GM23248 (cell line): ENCODE measurements at regions not wholly inside any gene's neighbourhood (a gene's known extent, or its start where the extent isn't known, plus 50 kb on each side); places are given as distances from the start of the nearest gene placed in this dataset.

Experiments
- DNase-seq: peaks from one replicate; pipeline ENCODE4 v3.0.0-alpha.2; 2015
- H2AFZ ChIP-seq: fragments of 200-600 bp; sonication (generic); 2 replicates; pipeline ENCODE4 v1.6.1; 2016; ENCODE audit warnings: antibody characterized with exemption
- H3F3A ChIP-seq: fragments of 200-600 bp; sonication (generic); 2 replicates; pipeline ENCODE4 v1.6.1; 2016; ENCODE audit warnings: mild to moderate bottlenecking, antibody characterized with exemption, mixed run types; ENCODE audit not compliant: insufficient read depth
- H3K27ac ChIP-seq: fragments of 200-600 bp; sonication (generic); 2 replicates; pipeline ENCODE4 v1.5.1; 2016; ENCODE audit warnings: mild to moderate bottlenecking
- H3K27me3 ChIP-seq: fragments of 200-600 bp; sonication (generic); replicated peaks from 2 replicates; pipeline ENCODE4 v1.6.1; 2016; ENCODE audit warnings: mild to moderate bottlenecking; ENCODE audit not compliant: insufficient read depth
- H3K36me3 ChIP-seq: fragments of 200-600 bp; sonication (generic); 2 replicates; pipeline ENCODE4 v1.6.1; 2016; ENCODE audit warnings: low read depth, mild to moderate bottlenecking
- H3K4me1 ChIP-seq: fragments of 200-600 bp; sonication (generic); 2 replicates; pipeline ENCODE4 v1.6.1; 2016; ENCODE audit warnings: mild to moderate bottlenecking; ENCODE audit not compliant: insufficient read depth
- H3K4me2 ChIP-seq: fragments of 200-600 bp; sonication (generic); one replicate; pipeline ENCODE4 v1.6.1; 2016; ENCODE audit warnings: mild to moderate bottlenecking; ENCODE audit not compliant: unreplicated experiment
- H3K4me3 ChIP-seq: fragments of 200-600 bp; sonication (generic); 2 replicates; pipeline ENCODE4 v1.5.1; 2016; ENCODE audit warnings: mild to moderate bottlenecking
- H3K79me2 ChIP-seq: fragments of 200-600 bp; sonication (generic); 2 replicates; pipeline ENCODE4 v1.6.1; 2016; ENCODE audit warnings: mild to moderate bottlenecking; ENCODE audit not compliant: insufficient read depth
- H3K9ac ChIP-seq: fragments of 200-600 bp; sonication (generic); 2 replicates; pipeline ENCODE4 v1.6.1; 2016; ENCODE audit warnings: mild to moderate bottlenecking
- H3K9me2 ChIP-seq: fragments of 200-600 bp; sonication (generic); 2 replicates; pipeline ENCODE4 v1.6.1; 2016; ENCODE audit warnings: mixed run types, mild to moderate bottlenecking, moderate library complexity; ENCODE audit not compliant: insufficient read depth
- H3K9me3 ChIP-seq: fragments of 200-600 bp; sonication (generic); one replicate; pipeline ENCODE4 v1.6.1; 2017; ENCODE audit warnings: low read depth
- H4K20me1 ChIP-seq: fragments of 200-600 bp; sonication (generic); 2 replicates; pipeline ENCODE4 v1.6.0; 2016; ENCODE audit not compliant: insufficient read depth
- EZH2 ChIP-seq: fragments of 200-600 bp; sonication (generic); IDR thresholded peaks from 2 replicates; pipeline ENCODE4 v1.6.1; 2018; ENCODE audit warnings: antibody characterized with exemption, mild to moderate bottlenecking; ENCODE audit not compliant: insufficient read depth, poor library complexity, severe bottlenecking
- EZH2phosphoT487 ChIP-seq: fragments of 200-600 bp; sonication (generic); IDR thresholded peaks from 2 replicates; pipeline ENCODE4 v1.6.1; 2018; ENCODE audit warnings: antibody characterized with exemption, moderate library complexity, mild to moderate bottlenecking, low read depth; ENCODE audit not compliant: insufficient read depth
- WGBS, 2 experiments: methylation state at CpG; one replicate each; pipeline ENCODE4 v1.1.6; 2015 to 2017; ENCODE audit warnings: low lambda C conversion rate in 2 of 2, low coverage in 1 of 2; ENCODE audit errors: missing lambda C conversion rate in 2 of 2; 5-methylcytosine and 5-hydroxymethylcytosine counted together
- in situ Hi-C: fragments of 300-500 bp; cut with MboI; formaldehyde crosslinking; loops from 2 replicates; pipeline ENCODE4 v1.15.0; 2020

- H3K9ac ChIP-seq: no peak overlapping the region
- 0 to 11% methylated on average over 1 of the region's 1 CpG for WGBS, 2 experiments
- no peaks in the 10 kb centered on the region for H3K79me2 ChIP-seq
- H3K27me3 ChIP-seq: no peaks in the 10 kb centered on the region
- peak overlapping the region; percentile 37 for H3K4me2 ChIP-seq
- peak; percentile 80 for DNase-seq
- in situ Hi-C loops: no loop called here
- H3F3A ChIP-seq: peaks cover 31% of the 10 kb centered on the region
- no peak for TF ChIP-seq EZH2
- no peak for TF ChIP-seq EZH2phosphoT487
- no peaks in the 10 kb centered on the region for H4K20me1 ChIP-seq
- peak overlapping the region; percentile 50 for H3K27ac ChIP-seq
- H3K9me2 ChIP-seq: no peaks in the 10 kb centered on the region
- H2AFZ ChIP-seq: no peak overlapping the region; the same call in 1 of the 2 replicates
- no peaks in the 10 kb centered on the region for H3K9me3 ChIP-seq
- H3K4me1 ChIP-seq: peaks cover 46% of the 10 kb centered on the region
- no peaks in the 10 kb centered on the region for H3K36me3 ChIP-seq
- H3K4me3 ChIP-seq: no peak overlapping the region
Observed at GRCh38 chr5:74233571-74233970, 407.0 kb downstream of the ENC1 start.

DNA sequence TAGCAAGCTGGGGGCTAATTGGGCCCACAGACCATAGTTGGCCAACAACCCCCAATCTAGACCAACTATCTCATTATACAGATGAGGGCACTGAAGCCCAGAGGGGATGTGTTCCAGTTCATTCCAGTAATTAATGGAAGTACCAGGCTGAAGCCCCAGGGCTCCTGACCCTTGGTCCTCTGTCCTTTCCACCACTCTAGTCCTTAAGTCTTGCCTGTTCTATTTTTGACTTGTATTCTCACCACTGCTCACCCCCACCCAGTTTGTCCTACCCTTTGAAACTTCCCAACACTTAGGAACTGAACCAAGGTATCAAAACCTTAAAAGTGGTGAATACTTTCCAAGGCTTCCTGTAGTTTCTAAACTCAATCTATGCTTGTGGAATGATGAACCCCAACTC lies 407.4 kb downstream of the ENC1 start:
- peaks cover 46% of the 10 kb centered on the region for H3K4me1 ChIP-seq
- H2AFZ ChIP-seq: no peak overlapping the region; the same call in 1 of the 2 replicates
- H3K4me3 ChIP-seq: no peak overlapping the region
- H3K9ac ChIP-seq: no peak overlapping the region
- no peaks in the 10 kb centered on the region for H3K9me2 ChIP-seq
- H3K27me3 ChIP-seq: no peaks in the 10 kb centered on the region
- H3K27ac ChIP-seq: peak overlapping the region; percentile 50
- no peaks in the 10 kb centered on the region for H3K9me3 ChIP-seq
- no peaks in the 10 kb centered on the region for H3K36me3 ChIP-seq
- H3K4me2 ChIP-seq: peak overlapping the region; percentile 50
- no peaks in the 10 kb centered on the region for H3K79me2 ChIP-seq
- in situ Hi-C loops: no loop called here
- H4K20me1 ChIP-seq: no peaks in the 10 kb centered on the region
- DNase-seq: no peak
- TF ChIP-seq EZH2phosphoT487 (no peak), EZH2 (no peak)
- peaks cover 31% of the 10 kb centered on the region for H3F3A ChIP-seq

DNA sequence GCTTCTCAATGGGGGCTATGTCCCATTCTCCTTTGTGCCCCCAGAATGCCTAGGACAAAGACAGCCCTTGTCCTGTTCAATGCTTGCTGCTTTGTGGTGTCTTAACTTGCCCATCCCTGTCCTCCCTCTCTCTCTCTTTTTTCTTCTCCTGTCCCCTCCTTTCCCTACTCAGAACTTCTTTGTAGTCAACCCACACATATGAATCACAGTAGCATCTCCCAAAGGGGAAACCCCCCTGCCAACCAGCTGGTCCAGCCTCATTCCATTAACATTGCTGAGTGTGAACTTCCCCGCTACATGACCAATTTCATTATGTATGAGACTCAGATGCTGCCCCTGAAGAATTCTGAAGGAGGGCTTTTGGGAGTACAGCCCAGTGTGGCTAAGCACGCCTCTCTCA lies 408.3 kb downstream of the ENC1 start:
- Histone ChIP-seq H4K20me1 (no peaks in the 10 kb centered on the region), H3K36me3 (no peaks in the 10 kb centered on the region), H2AFZ (no peak overlapping the region), H3K27me3 (no peaks in the 10 kb centered on the region), H3K9ac (no peak overlapping the region), H3K4me2 (peak overlapping the region; percentile 50), H3K4me1 (peaks cover 46% of the 10 kb centered on the region), H3K79me2 (no peaks in the 10 kb centered on the region), H3K9me3 (no peaks in the 10 kb centered on the region), H3K9me2 (no peaks in the 10 kb centered on the region), H3K4me3 (no peak overlapping the region), H3K27ac (peak overlapping the region; percentile 50), H3F3A (peaks cover 31% of the 10 kb centered on the region)
- TF ChIP-seq EZH2 (no peak), EZH2phosphoT487 (no peak)
- DNase-seq: peak; percentile 97
- in situ Hi-C loops: no loop called here
- 4 to 5% methylated on average over 2 of the region's 2 CpGs for WGBS, 2 experiments

DNA sequence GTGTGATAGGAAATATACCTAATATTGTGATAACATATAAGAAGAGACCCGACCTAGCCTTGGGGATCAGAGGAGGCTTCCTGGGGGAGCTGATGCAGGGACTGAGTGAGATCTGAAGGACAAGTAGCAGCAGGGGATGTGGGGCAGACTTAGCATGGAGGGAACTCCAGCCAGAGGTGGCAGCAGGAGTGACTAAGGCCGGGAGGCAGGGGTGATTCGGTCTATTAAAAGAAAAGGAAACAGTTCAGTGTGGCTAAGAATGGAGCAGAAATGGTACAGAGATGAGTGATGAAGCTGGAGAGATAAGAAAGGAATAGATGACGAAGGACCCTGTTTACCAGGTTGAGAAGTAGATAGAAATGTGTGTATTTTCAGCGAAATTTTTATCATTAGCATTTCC lies 408.8 kb downstream of the ENC1 start:
- Histone ChIP-seq H3K9me3 (no peaks in the 10 kb centered on the region), H3F3A (peaks cover 31% of the 10 kb centered on the region), H3K27ac (peak overlapping the region; percentile 42), H4K20me1 (no peaks in the 10 kb centered on the region), H3K4me3 (no peak overlapping the region), H2AFZ (peak overlapping the region; percentile 6; the same call in 1 of the 2 replicates), H3K4me1 (peaks cover 46% of the 10 kb centered on the region), H3K9me2 (no peaks in the 10 kb centered on the region), H3K9ac (no peak overlapping the region), H3K79me2 (no peaks in the 10 kb centered on the region), H3K36me3 (no peaks in the 10 kb centered on the region), H3K4me2 (peak overlapping the region; percentile 50), H3K27me3 (no peaks in the 10 kb centered on the region)
- peak; percentile 64 for DNase-seq
- no peak for TF ChIP-seq EZH2
- TF ChIP-seq EZH2phosphoT487: no peak
- in situ Hi-C loops: no loop called here
- 49 to 52% methylated on average over 5 of the region's 5 CpGs for WGBS, 2 experiments
